ENCODE measurements at regions not wholly inside any gene's neighbourhood (a gene's known extent, or its start where the extent isn't known, plus 50 kb on each side); places are given as distances from the start of the nearest gene placed in this dataset.

DNA sequence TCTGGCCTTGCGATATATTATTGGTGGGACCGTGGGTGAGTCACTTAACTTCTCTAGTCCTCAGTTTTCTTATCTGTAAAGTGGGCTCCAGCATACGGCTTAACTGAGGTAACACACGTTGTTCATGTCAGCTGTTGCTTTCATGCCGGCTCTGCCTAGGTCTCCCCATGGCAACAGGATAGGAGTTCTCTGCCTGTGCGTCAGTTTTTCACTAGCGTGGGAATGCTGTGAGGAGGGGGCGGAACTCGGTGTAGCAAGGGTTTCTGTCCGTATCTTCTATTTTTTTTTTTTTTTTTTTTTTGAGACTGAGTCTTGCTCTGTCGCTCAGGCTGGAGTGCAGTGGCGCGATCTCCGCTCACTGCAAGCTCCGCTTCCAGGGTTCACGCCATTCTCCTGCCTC is 758.5 kb upstream of the RBFOX1 start:
- no peaks in the 10 kb centered on the region for H3K9me3 Mint-ChIP-seq
- H3K27ac Mint-ChIP-seq, result no peak overlapping the region
- peaks cover 22% of the 10 kb centered on the region for H3K27me3 Mint-ChIP-seq (ENCODE audit: low read depth)
- no peaks in the 10 kb centered on the region for H3K36me3 Mint-ChIP-seq
- TF ChIP-seq, protein P1, sequence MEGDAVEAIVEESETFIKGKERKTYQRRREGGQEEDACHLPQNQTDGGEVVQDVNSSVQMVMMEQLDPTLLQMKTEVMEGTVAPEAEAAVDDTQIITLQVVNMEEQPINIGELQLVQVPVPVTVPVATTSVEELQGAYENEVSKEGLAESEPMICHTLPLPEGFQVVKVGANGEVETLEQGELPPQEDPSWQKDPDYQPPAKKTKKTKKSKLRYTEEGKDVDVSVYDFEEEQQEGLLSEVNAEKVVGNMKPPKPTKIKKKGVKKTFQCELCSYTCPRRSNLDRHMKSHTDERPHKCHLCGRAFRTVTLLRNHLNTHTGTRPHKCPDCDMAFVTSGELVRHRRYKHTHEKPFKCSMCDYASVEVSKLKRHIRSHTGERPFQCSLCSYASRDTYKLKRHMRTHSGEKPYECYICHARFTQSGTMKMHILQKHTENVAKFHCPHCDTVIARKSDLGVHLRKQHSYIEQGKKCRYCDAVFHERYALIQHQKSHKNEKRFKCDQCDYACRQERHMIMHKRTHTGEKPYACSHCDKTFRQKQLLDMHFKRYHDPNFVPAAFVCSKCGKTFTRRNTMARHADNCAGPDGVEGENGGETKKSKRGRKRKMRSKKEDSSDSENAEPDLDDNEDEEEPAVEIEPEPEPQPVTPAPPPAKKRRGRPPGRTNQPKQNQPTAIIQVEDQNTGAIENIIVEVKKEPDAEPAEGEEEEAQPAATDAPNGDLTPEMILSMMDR (IDR thresholded peaks at IDR 0.05; ENCODE audit: unreplicated experiment), result no peak
- peaks cover 2% of the 10 kb centered on the region for H3K4me1 Mint-ChIP-seq
- no peak for DNase-seq (ENCODE audit: low spot score in 2 of 2, unreplicated experiment in 2 of 2)
- H3K4me3 Mint-ChIP-seq, result no peak overlapping the region

DNA sequence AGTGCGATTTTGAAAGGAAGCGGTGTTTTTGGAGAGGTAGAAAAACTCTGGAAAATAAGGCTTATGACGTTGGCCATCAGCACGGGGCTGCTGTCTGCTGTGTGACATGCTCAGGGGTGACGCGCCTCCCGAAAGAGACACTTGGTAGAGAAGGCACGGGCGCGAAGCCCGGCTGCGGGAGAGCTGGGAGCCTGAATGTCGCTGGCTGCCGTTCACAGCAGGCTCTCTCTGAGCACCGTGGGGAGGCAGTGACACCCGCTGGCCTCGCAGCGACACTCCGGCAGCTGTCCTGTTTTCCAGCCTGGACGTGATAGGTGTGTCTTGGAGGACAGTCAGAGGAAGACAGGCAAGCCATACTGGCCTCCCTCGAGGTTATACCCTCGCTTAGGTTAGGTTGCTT is 759.1 kb upstream of the RBFOX1 start:
- Mint-ChIP-seq H3K4me1 (peaks cover 2% of the 10 kb centered on the region), H3K4me3 (no peak overlapping the region), H3K9me3 (no peaks in the 10 kb centered on the region), H3K36me3 (no peaks in the 10 kb centered on the region), H3K27ac (no peak overlapping the region), H3K27me3 (ENCODE audit: low read depth) (peaks cover 22% of the 10 kb centered on the region)
- no peak for DNase-seq (ENCODE audit: low spot score in 2 of 2, unreplicated experiment in 2 of 2)
- TF ChIP-seq, protein P1 (IDR thresholded peaks at IDR 0.05; ENCODE audit: unreplicated experiment), result no peak

DNA sequence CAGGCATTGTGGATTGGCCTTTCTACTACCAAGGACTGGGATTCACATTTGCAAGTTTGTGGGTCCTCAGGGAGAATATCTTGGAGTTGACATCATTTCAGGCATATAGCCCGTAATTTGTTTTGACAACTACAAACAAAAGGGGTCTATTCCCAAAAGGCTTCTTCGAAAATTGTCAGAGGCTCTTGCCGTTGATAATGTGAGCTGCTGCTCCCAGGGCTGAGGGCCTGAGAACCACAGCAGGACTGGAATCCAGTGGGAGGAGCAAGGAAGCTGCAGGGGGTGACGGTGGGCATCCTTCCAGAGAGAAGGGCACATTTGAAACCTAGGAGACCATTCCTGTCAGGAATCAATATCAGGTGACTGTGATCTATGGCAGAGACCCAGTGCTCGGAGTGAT is 761.6 kb upstream of the RBFOX1 start:
- Mint-ChIP-seq H3K36me3 (no peaks in the 10 kb centered on the region), H3K27ac (no peak overlapping the region), H3K27me3 (ENCODE audit: low read depth) (peaks cover 25% of the 10 kb centered on the region), H3K4me3 (no peak overlapping the region), H3K4me1 (no peaks in the 10 kb centered on the region), H3K9me3 (no peaks in the 10 kb centered on the region)
- TF ChIP-seq, protein P1 (IDR thresholded peaks at IDR 0.05; ENCODE audit: unreplicated experiment), result no peak
- DNase-seq (ENCODE audit: low spot score in 2 of 2, unreplicated experiment in 2 of 2), result no peak

DNA sequence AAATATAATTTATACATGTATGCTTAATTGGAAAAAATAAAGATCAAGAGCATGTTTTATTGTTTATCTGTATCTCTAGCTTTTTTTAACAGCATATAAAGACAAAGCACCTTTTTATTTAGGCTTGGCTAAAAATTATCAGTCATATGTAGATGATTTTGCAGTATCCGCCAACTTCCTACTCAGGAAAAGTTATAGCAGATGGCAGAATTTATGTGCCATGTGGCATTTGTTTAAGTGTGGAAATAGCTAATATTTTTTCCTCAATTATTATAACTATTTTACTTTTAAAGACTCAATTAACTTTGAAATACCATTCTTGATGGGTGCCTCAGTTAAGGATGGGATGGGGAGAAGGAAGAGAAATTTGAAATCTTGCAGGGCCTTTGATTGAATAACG is 762.1 kb upstream of the RBFOX1 start:
- no peak overlapping the region for H3K4me3 Mint-ChIP-seq
- no peak for DNase-seq (ENCODE audit: low spot score in 2 of 2, unreplicated experiment in 2 of 2)
- H3K9me3 Mint-ChIP-seq, result no peaks in the 10 kb centered on the region
- peaks cover 25% of the 10 kb centered on the region for H3K27me3 Mint-ChIP-seq (ENCODE audit: low read depth)
- no peak overlapping the region for H3K27ac Mint-ChIP-seq
- no peaks in the 10 kb centered on the region for H3K4me1 Mint-ChIP-seq
- H3K36me3 Mint-ChIP-seq, result no peaks in the 10 kb centered on the region
- TF ChIP-seq, protein P1 (IDR thresholded peaks at IDR 0.05; ENCODE audit: unreplicated experiment), result no peak

DNA sequence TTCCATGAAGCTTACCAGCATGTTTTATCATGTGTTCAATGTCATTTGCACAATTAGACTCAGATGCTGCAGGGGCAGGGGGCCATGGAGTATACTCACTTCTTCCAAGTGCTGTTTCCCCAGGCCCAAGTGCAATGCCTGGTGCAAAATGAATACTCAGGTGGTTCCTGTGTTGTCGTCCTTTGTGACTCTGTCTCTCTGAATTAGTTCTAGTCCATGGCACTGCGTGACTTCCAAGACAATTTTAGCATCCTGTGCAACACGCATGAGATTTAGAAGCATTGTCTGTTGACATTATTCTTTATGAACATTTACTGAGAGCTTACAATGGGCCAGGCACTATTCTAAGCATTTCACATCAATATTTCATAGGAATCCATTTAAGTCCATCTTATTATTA is 769.7 kb upstream of the RBFOX1 start:
- Mint-ChIP-seq H3K4me1 (no peaks in the 10 kb centered on the region), H3K27ac (no peak overlapping the region), H3K4me3 (no peak overlapping the region), H3K36me3 (no peaks in the 10 kb centered on the region), H3K27me3 (ENCODE audit: low read depth) (peaks cover 13% of the 10 kb centered on the region), H3K9me3 (no peaks in the 10 kb centered on the region)
- DNase-seq (ENCODE audit: low spot score in 2 of 2, unreplicated experiment in 2 of 2), result no peak
- TF ChIP-seq, protein P1 (IDR thresholded peaks at IDR 0.05; ENCODE audit: unreplicated experiment), result no peak
